HCEC 1CT (cell line): ENCODE measurements at regions not wholly inside any gene's neighbourhood (a gene's known extent, or its start where the extent isn't known, plus 50 kb on each side); places are given as distances from the start of the nearest gene placed in this dataset.
"Not testable (repeated sequence)": the region's sequence is repeated elsewhere in the genome, so short reads cannot be mapped to it uniquely, and the experiment has no call there.

Experiments
- DNase-seq: peaks from one replicate; pipeline ENCODE4 v3.0.0-alpha.2; 2017

DNA sequence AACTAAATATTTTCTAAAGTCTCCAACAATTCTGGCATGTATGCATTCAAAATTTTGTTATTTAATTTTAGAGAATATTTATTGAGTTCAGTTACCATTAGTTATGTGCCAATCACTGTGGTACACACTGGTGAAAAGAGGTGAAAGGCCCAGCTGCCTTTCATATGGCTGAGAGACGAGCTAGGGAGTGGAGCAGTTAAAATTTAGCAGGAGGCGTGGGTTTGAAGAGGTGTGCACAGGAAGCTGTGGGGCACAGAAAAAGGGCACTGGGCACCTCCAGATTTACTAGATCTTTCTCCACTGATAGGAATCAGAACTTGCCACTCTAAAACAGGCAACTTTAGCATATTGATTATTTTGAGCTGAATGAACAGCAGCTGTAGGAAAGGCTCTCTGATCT is 347.1 kb downstream of the CD83 start:
- DNase-seq = no peak

DNA sequence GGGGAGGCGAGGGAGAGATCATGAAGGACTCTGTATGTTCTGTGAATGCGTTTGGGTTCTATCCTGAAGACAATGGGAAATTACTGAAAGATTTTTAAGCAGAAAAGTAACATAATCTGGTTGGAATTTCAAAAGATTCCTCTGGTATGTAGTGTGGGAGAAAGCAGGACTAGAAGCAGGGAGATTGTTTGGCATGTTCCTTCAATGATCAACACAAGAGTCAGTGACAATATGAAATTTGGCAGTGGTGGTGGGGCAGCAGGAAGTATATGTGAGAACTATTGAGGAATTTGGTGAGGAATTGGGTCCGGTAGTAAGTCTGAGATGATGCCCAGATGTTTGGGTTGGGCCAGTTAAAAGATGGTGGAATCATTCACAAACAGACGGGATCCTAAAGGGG is 348.7 kb downstream of the CD83 start:
- peak; percentile 23 for DNase-seq

DNA sequence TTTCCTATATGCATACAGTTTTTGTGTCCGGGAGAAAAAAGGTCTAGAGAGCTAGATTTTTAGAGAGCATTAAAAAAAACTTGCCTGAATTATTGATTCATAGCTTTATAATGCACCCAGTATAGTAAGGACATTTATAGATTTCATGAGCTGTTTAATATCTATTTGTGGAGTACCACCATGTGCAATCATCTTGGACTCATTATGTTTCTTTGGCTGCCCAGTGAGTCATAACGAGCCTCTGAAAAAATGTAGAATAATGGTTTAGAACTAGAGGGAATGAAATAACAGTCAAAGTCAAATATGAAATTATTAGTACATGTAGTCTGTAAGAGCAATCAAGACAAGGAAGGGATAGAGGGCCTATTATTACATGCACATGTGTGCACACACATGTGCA is 350.0 kb downstream of the CD83 start:
- peak; percentile 70 for DNase-seq

DNA sequence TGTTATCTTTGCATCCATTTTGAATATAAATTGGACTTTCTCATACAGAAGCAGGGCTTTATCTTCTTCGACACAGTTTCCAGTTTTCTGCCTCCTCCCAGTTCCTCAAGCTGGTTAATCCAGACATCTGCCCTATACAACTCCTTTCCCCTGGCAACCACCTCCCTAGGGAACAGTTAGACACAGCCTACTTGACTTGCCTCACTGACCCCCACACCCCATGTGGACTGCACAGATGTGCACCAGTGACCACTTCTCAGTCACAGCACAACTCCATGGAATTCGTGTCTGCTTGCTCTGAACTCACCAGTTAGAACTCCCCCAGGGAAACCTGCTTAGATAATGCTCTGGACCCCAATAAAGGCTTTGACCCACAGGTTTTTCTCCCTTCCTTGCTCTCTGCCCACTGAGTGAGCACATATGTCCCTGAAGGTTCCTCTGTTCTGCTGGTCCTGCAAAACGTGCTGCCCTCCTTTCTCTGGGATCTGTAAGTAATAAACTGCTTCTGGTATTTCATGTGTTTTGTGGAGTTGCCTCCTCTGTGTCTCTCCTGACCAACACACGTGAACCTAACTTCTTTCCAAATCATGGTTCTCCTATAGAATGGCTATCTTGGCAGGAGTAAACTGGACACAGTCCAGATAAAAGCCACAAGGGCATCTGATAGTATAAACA is 351.2 kb downstream of the CD83 start:
- DNase-seq = no peak

DNA sequence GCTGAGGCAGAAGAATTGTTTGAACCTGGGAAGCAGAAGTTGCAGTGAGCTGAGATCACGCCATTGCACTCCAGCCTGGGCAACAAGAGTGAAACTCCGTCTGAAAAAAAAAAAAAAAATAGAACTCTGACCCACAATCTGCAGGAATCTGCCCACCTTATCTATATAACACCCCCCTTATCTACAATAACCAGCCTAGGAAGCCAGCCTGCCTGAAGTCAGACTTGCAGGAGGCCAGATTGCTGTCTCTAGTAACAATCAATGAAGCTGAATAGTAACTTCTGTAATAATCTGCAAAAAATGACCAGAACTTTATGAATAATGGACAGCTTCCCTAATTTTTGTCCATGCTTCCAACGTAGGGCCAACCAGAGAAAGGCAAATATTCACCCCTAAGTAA is 352.5 kb downstream of the CD83 start:
- no peak for DNase-seq

DNA sequence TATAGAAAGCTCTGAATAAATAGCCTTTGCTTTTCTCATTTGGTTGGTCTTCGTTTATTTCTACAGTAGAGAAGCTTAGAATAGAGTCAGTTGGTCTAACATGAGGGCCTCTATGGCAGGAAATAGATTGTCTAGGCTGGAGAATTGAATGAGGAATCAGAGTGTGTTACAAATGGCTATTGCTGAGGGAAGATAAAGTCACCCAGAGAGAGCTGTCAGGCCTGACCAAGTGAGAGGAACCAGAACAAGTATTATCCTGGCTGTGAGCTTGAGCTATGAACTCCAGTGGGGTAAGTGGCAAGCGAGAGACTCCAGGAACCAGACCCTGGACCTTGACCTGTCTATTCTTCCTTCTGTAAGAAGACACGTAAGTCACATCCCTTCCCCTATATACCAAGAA is 353.1 kb downstream of the CD83 start:
- DNase-seq = no peak

DNA sequence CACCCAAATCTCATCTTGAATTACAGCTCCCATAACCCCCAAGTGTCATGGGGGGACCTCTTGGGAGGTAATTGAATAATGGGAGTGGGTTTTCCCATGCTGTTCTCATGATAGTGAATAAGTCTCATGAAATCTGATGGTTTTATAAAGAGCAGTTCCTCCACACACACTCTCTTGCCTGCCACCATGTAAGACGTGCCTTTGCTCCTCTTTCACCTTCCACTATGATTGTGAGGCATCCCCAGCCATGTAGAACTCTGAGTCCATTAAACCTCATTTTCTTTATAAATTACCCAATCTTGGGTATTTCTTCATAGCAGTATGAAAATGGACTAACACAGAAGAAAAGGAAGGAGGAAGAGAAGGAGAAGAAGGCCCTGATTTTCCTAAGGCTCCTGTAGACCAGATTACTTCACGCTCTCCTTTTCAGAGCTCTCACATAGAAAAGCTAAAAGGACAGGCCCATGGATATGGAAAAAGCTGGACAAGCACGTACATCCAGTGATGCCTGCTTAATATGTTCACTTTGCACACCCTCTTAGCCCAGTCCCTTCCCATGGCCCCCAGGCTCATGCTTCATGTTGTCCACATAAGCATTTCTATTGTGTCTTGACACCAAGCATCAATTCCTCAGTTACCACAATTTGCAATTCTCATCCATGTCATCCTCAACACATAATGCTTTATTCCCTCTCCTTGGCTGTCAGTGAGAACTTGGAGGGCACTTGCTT is 354.8 kb downstream of the CD83 start:
- DNase-seq = no peak

DNA sequence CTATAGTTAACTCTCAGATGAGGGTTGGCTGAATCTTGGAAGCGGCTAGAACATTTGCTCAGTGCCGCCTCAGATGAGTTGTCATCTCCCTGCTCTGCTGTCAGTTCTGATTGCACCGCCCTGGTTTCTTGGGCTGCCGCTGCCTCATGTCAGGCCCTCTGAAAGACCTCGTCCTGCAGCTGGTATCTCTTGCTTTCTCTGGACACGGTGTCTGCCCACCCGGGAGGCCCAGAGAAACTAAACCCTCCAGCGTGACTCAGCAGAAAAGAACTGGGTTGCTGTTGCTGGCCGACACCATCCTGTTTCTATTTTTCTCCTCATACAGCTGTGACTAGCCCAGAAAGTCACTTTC is 355.4 kb downstream of the CD83 start:
- DNase-seq = no peak

DNA sequence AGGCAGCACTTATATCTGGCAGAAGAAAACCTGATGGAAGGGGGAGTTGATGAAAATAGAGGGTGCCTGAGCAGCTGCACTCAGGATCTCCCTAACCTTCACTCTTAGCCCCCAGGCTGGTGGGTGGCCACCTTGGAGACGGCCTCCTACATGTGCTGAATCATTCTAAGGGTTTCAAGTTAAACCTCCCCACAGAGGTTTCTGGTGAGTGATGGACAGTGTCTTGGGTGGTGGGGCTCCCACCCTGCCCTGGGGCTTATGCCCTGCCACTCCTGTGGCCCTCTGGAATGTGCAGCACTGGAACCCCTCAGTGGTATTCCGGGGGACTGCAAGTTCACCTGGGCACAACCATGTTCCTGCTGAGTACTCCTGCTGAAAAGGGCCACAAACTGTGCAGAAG is 357.2 kb downstream of the CD83 start:
- DNase-seq = no peak

DNA sequence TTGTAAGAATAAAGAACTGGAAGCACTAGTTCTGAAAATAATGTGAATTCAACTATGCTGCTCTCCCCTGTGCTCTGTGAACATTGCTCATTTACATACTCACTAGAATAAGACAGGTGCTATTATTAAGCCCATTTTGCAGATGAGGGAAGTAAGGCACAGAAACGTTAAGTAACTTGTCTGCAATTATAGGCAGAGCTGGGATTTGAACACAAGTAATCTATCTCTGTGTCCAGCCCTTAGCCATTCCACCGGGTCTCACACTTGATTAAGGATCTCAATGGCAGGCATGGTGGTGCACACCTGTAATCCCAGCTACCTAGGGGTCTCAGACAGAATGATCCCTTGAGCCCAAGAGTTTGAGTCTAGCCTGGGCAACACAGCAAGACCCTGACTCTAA is 357.7 kb downstream of the CD83 start:
- no peak for DNase-seq

DNA sequence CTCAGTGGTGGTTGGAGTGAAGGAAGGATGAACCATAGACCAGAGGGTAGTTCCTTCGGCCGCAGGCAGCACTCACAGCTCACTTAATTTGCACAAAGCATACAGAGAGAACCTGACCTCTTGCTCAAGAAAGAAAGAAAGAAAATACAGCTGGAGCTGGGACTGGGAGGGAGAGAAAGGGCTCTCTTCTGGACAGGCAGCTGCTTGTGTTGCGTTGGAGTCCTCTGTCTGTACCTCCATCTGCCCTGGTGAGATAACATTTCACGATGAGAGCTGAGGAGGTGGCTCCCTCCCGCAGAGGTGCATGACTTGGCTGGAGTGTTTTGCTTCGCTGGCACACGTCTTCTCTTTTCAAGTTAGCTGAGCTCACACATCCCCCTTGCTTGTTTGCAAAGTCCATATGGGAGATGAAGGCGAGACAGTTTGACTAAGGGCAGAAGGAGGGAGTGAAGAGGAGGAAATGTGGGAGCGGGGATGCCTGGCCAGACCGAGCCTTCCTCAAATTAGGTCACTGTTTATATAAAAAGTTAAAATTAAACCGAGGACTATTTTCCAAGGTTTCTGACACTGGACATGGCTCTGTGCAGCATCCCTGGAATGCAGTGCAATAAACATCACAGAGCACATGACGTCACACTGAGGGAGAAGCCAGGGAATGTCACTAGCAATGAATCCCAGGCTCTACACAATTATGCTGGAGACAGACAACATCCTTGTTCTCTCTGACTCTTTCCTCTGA is 359.4 kb downstream of the CD83 start:
- DNase-seq = peak; percentile 83

DNA sequence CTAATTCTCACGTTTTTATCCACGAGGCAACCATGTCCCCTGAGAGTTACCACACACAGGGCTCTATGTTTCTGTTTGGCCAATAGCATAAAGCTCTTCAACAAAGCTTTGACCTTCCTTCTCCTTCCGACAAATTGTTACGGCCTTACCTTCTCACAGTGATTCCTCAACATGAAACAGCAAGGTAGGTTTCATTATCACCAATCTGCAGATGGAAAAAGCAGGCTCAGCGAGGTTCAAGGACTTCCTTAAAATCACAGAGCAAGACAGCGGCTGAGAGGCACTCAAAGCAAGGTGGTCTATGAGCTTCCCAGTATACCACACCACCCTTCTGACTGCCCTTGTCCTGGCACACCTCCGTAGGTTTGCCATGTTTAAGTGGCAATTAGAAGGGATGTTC is 360.0 kb downstream of the CD83 start:
- DNase-seq = no peak

DNA sequence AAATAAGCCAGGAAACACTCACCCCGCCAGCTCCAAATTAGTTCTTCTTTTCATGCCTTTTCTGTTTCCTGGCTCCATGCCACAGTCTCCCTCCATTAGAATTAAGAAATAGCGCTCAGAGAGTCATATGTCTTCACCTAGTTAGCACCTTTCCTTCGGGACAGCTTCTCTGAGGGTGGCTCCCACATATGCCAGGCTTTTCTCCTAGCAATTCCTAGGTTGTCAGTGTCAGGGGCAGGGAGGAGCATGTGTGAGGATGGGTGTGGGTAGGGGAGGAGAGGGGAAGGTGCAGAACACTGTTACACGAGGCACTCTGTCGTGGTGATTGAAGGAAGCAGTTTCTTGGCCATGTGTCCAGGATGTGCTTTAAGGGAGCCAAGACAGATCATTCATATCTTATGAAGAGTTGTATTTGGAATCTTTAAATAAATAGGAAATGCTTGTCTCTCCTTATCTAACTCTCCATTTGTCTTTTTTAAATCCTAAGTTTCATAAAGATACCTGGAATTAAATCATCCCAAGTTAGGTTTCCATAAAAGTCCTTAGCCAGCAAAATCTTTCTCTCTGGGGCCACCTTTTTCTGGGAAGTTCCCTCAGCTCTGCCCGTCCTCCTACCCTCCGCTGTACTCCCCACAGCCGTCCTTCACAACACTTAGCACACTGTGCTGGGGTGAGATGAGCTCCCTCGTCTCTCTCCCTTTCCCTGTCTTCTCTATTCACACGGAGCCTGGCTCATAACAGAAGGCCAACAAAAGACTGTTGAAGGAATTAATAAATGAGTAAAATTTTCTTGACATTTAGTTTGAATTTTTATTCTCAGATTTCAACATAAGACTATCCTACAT is 361.0 kb downstream of the CD83 start:
- no peak for DNase-seq

DNA sequence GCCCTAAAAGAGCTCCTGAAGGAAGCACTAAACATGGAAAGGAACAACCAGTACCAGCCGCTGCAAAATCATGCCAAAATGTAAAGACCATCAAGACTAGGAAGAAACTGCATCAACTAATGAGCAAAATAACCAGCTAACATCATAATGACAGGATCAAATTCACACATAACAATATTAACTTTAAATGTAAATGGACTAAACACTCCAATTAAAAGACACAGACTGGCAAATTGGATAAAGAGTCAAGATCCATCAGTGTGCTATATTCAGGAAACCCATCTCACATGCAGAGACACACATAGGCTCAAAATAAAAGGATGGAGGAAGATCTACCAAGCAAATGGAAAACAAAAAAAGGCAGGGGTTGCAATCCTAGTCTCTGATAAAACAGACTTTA is 364.4 kb downstream of the CD83 start:
- DNase-seq = not testable (repeated sequence)

DNA sequence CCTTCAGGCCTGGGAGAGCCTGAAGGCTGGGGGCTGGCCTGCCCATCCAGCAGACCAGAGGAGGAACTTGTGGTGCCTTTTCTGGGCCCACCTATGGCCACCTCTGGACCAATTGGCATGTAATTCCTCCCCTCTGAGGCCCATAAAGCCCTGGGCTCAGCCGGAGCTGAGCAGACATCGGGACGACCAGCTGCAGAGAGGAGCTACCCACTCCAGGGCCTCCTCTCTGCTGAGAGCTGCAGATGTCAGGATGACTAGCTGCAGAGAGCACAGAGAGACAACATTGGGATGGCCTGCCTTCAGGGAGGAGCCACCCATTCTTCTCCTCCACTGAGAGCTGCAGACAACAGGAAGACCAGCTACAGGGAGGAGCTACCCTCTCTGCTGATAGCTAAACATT is 370.1 kb downstream of the CD83 start:
- no peak for DNase-seq

DNA sequence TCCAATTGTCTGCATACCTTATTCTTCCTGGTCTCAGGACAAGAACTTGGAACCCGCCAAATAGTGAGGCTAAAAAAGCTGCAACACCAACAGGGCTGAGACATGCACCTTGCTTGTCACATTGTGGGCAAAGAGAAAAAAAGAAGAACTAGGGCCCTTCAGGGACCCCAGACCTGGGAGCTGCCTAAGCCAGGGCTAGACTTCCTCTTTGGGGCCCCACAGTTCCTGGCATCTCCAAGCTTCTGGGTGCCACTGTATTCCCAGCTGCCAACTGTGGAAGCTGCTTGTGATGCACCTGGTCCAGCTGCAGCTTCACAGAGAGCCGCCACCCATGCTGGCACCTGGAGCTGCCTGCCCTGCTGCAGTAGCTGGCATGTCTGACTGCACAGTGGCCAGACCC is 370.6 kb downstream of the CD83 start:
- no peak for DNase-seq

DNA sequence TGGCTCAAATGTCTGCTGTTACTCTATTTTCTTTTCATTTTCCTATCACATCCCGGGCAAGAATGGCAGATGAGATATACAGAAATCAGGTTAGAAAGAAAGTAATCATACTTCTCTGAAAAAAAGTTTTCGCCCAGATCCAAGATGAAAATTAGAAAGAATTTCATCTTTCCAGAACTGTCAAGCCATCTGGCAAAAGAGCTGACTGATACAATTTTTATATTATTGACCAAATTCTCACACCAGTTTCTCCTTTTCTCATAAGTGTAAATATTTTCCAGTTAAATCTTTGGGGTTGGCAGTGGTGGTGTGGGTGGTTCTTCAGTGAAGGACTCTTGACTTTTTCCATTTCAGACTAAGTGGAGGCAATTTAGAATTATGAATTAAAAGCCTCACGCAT is 371.9 kb downstream of the CD83 start:
- DNase-seq = no peak

DNA sequence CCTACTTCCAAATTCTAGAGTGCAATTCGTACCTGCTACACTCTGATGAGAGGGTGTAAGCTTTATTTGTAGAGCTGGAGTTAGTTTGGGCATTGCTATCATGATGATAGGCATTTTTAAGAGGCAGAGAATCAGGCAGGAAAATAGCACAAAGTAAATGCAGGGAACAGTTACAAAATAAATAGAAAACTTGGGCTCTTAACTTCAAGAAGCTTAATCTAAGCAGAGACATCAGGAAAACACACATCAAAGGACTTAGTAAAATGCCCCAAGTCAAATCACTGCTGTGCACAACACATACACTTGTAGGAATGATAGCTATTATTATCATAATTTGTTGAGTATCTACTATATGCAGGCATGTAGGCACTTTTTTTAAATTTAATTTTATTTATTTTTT is 381.2 kb downstream of the CD83 start:
- no peak for DNase-seq

DNA sequence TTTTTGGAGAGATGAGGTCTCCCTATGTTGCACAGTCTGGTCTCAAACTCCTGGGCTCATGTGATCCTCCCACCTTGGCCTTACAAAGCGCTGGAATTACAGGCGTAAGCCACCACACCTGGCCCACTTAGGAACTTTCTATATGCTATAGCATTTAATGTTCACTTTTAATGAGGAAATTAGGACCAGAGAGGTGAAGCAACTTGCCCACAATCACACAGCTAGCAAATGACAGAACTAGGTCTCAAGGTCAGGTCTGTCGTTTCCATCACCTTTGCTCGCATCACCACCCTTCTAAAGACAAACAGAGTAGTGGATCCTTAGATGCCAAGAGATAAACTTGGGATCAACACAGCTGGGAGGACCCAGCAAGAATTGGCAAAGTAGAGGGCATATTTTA is 381.7 kb downstream of the CD83 start:
- no peak for DNase-seq

DNA sequence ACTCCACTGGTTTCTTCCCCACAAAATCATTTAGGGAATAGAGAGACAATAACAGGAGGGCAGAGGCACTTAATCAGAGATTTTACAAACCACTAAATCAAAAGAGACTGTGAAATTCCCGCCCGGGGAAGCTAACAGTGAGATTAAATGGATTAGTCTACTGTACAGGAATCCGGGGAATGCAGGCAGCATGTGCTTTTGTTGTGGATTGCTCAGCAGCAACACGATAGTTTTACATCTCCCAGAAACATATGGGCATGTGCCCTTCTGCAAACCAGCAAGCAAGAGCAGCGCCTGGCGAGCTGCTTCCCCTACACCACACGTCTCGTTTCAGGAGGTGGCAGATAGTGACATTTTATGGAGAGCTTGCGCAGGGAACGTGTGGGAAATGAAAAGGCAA is 382.3 kb downstream of the CD83 start:
- peak; percentile 85 for DNase-seq

DNA sequence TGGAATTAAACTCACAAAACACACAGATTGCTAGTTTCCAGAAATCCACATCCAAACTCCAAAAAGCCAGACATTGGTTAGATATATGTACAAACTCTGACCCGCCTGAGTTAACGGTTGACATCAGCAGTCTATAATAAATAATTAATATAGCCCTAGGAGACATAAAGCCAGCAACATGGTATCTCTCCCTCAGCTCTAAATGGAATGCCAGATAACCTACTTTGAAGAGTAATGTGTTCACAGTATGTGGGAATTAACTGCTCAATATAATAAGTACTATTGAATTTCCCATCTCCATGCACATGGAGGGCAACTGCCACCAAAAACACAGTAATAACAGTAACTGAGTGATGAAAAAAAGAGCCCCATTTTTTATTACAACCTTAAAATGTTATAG is 383.2 kb downstream of the CD83 start:
- no peak for DNase-seq

DNA sequence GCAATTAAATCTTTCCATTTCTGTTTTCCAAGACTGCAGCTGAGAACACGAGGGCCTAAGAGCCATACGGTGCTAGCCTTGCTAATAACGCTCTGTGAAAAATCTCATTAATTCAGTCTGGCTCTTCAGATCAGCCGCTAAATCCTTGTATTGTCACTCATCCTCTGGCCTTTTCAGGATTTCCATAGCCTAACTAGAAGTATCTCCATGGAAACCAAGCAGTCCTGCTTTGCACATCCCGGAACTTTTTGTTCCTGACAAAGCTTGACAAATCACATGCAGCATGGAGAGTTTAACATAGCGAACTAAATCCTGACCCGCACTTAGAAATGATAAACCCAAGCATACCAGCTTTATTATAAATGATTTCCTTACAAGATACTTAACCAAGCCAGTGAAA is 383.7 kb downstream of the CD83 start:
- DNase-seq = no peak

DNA sequence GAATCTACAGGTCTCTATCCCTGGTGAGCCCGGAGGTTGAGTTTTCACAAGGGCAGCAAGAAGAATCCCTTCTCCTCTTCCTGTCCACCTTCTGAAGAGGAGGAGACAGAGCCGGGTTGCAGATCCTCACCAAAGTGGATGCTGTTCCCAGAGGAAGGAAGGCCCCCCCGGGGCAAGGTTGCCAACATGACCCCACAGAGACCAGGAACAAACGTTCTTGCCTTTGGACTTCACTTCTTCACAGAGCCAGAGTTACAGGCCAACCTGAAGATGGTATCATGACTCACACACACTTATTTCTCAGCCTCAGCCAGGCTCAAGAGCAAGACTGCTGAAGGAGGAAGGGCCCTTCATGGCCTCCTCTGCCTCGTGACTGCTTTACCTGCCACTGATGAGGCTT is 384.3 kb downstream of the CD83 start:
- DNase-seq = no peak
